ENCODE measurements at regions not wholly inside any gene's neighbourhood (a gene's known extent, or its start where the extent isn't known, plus 50 kb on each side); places are given as distances from the start of the nearest gene placed in this dataset.

- TF ChIP-seq CTCF (IDR thresholded peaks at IDR 0.05) (no peak), POLR2AphosphoS5 (IDR thresholded peaks at IDR 0.05) (no peak), POLR2A (IDR thresholded peaks at IDR 0.05) (no peak), EP300 (IDR thresholded peaks at IDR 0.05; ENCODE audit: low read depth) (no peak)
Observed at GRCh38 chr20:23197836-23198235, 111.7 kb upstream of the CD93 start.

Measured in transverse colon (tissue), 4 donors.